HCT116 (cell line): ENCODE measurements at regions not wholly inside any gene's neighbourhood (a gene's known extent, or its start where the extent isn't known, plus 50 kb on each side); places are given as distances from the start of the nearest gene placed in this dataset.

ENCODE experiments used
- ATAC-seq: fragments of 200-7000 bp; cut with Tn5 transposase; 2 replicates; pipeline ENCODE4 v1.9.1; 2020; ENCODE audit warnings: mild to moderate bottlenecking, moderate library complexity
- BruUV-seq: library from RNA; stranded (reverse); fragments of 400-500 nt; replicated peaks from 2 replicates; lab custom pipeline; 2021; lab: Mats Ljungman, UMichigan
- CTCF ChIA-PET: fragments of 300-600 bp; sonication (Branson Sonifier 250); formaldehyde crosslinking; loops from one replicate; lab custom pipeline; 2021; ENCODE audit warnings: antibody characterized with exemption; lab: Charles Lee
- POLR2A ChIA-PET: fragments of 300-600, 350-600 bp; sonication (Branson Sonifier 250); formaldehyde crosslinking; loops from one replicate; lab custom pipeline; 2021; ENCODE audit warnings: antibody characterized with exemption; lab: Charles Lee
- RAD21 ChIA-PET, 2 experiments: fragments of 300-600 bp; sonication (Branson Sonifier 250); formaldehyde crosslinking; loops; one replicate each; lab custom pipeline; 2023; ENCODE audit warnings: low total read pairs in 2 of 2; ENCODE audit not compliant: uncharacterized antibody in 2 of 2, unreplicated experiment in 2 of 2, low non-redundant PET in 1 of 2; lab: Charles Lee
- DNase-seq: peaks from one replicate; pipeline ENCODE4 v3.0.0-alpha.2; 2010; ENCODE audit warnings: low read depth, low spot score
- H2AFZ ChIP-seq: fragments of 200-600 bp; shearing (Covaris generic), sonication (generic); 2 replicates; pipeline ENCODE4 v1.6.1; 2017; ENCODE audit warnings: low read depth, mixed run types, mixed read lengths, antibody characterized with exemption, low read length; ENCODE audit not compliant: poor library complexity, severe bottlenecking
- H3K27ac ChIP-seq: 2 replicates; pipeline ENCODE4 v1.5.1; 2012; ENCODE audit warnings: low read depth, low read length
- H3K27me3 ChIP-seq: fragments of 200-600 bp; sonication (generic); 2 replicates; pipeline ENCODE4 v1.6.1; 2016; ENCODE audit warnings: mixed run types, low read length, mixed read lengths; ENCODE audit not compliant: insufficient read depth
- H3K36me3 ChIP-seq, 2 experiments: fragments of 200-500 bp in 1 of 2; fragments of 200-600 bp in 1 of 2; sonication (Bioruptor generic) in 1 of 2; sonication (generic) in 1 of 2; 2 replicates each; pipeline versions ENCODE4 v1.5.1 to v1.6.1; 2014 to 2016; ENCODE audit warnings: low read length in 2 of 2, inconsistent platforms in 1 of 2, mixed read lengths in 1 of 2, mixed run types in 1 of 2; ENCODE audit not compliant: insufficient read depth in 2 of 2, control insufficient read depth in 1 of 2
- H3K4me1 ChIP-seq, 2 experiments: fragments of 200-600 bp in 1 of 2; sonication (generic) in 1 of 2; 2 replicates each; pipeline versions ENCODE4 v1.5.1 to v1.6.1; 2012 to 2017; ENCODE audit warnings: low read length in 2 of 2, inconsistent platforms in 1 of 2, mild to moderate bottlenecking in 1 of 2, mixed read lengths in 1 of 2, mixed run types in 1 of 2, moderate library complexity in 1 of 2; ENCODE audit not compliant: insufficient read depth in 2 of 2, control insufficient read depth in 1 of 2
- H3K4me2 ChIP-seq: fragments of 200-600 bp; sonication (generic); 2 replicates; pipeline ENCODE4 v1.6.1; 2017; ENCODE audit warnings: mixed run types, low read length, mixed read lengths
- H3K4me3 ChIP-seq, 2 experiments: fragments of 200-600 bp in 1 of 2; sonication (generic) in 1 of 2; replicated peaks in 1 of 2; 2 replicates each; pipeline ENCODE4 v1.5.1; 2011 to 2016; ENCODE audit warnings: low read length in 2 of 2, control low read depth in 1 of 2, low read depth in 1 of 2, mild to moderate bottlenecking in 1 of 2, mixed read lengths in 1 of 2, mixed run types in 1 of 2
- H3K79me2 ChIP-seq: fragments of 200-600 bp; sonication (generic); 2 replicates; pipeline ENCODE4 v1.6.1; 2017; ENCODE audit warnings: mild to moderate bottlenecking, mixed run types, low read length, moderate library complexity, mixed read lengths; ENCODE audit not compliant: insufficient read depth
- H3K9ac ChIP-seq: fragments of 200-600 bp; sonication (generic); 2 replicates; pipeline ENCODE4 v1.6.1; 2016; ENCODE audit warnings: low read length, mixed read lengths
- H3K9me2 ChIP-seq: fragments of 200-600 bp; sonication (generic), shearing (Covaris generic); 2 replicates; pipeline ENCODE4 v1.6.1; 2017; ENCODE audit warnings: mixed run types, mild to moderate bottlenecking, moderate library complexity; ENCODE audit not compliant: insufficient read depth
- H3K9me3 ChIP-seq, 2 experiments: fragments of 200-500 bp in 1 of 2; fragments of 200-600 bp in 1 of 2; sonication (Bioruptor generic) in 1 of 2; sonication (generic) in 1 of 2; 2 replicates each; pipeline ENCODE4 v1.6.1; 2014 to 2017; ENCODE audit warnings: low read length in 2 of 2, mixed read lengths in 2 of 2, inconsistent platforms in 1 of 2, low read depth in 1 of 2, mild to moderate bottlenecking in 1 of 2, mixed run types in 1 of 2, moderate library complexity in 1 of 2; ENCODE audit not compliant: control insufficient read depth in 1 of 2, insufficient read depth in 1 of 2
- H4K20me1 ChIP-seq: fragments of 200-600 bp; sonication (generic), shearing (Covaris generic); 2 replicates; pipeline ENCODE4 v1.6.1; 2017; ENCODE audit warnings: mixed run types, mild to moderate bottlenecking, moderate library complexity; ENCODE audit not compliant: insufficient read depth
- CBX3 ChIP-seq: IDR thresholded peaks from 2 replicates; pipeline ENCODE4 v1.6.1; 2012; ENCODE audit warnings: low read depth
- MAX ChIP-seq: IDR thresholded peaks from 2 replicates; pipeline ENCODE4 v1.6.1; 2012
- REST ChIP-seq: IDR thresholded peaks from 2 replicates; pipeline ENCODE4 v1.6.1; 2012; ENCODE audit warnings: low read depth
- SIN3A ChIP-seq: IDR thresholded peaks from 2 replicates; pipeline ENCODE4 v1.6.1; 2012; ENCODE audit warnings: low read depth
- SP1 ChIP-seq: IDR thresholded peaks from 2 replicates; pipeline ENCODE4 v1.6.1; 2012; ENCODE audit warnings: low read depth
- intact Hi-C: fragments of 100-400 bp; cut with micrococcal nuclease; formaldehyde crosslinking; loops from 2 replicates; pipeline ENCODE4 v1.10.0; 2022

- Histone ChIP-seq H2AFZ (no peak overlapping the region), H3K9me3 (peaks cover 0 to 4% of the 10 kb centered on the region in 2 experiments; a peak in 2 of 4 replicates), H3K4me3 (no peak overlapping the region), H3K27ac (no peak overlapping the region), H3K36me3 (no peaks in the 10 kb centered on the region), H3K9me2 (no peaks in the 10 kb centered on the region), H3K79me2 (no peaks in the 10 kb centered on the region), H3K27me3 (no peaks in the 10 kb centered on the region), H4K20me1 (no peaks in the 10 kb centered on the region), H3K4me2 (no peak overlapping the region), H3K4me1 (no peaks in the 10 kb centered on the region), H3K9ac (no peak overlapping the region)
- intact Hi-C loops: no loop called here
- ATAC-seq (no peak), DNase-seq (no peak)
- ChIA-PET CTCF (no interaction called here), POLR2A (no interaction called here), RAD21 (no interaction called here)
- BruUV-seq: no TSS peak
- no peak for TF ChIP-seq SP1
- TF ChIP-seq REST: no peak
- no peak for TF ChIP-seq CBX3
- TF ChIP-seq MAX: no peak
These were observed 586.4 kb upstream of the REG3G start for GRCh38 chr2:78439122-78439521.

GRCh38 chr2:78455586-78455985 lies 569.9 kb upstream of the REG3G start:
- Histone ChIP-seq H3K4me2 (no peak overlapping the region), H3K36me3 (no peaks in the 10 kb centered on the region), H3K9me3 (peaks cover 4 to 11% of the 10 kb centered on the region in 2 experiments; a peak in 2 of 4 replicates), H3K9ac (no peak overlapping the region), H3K9me2 (no peaks in the 10 kb centered on the region), H2AFZ (no peak overlapping the region), H3K4me3 (no peak overlapping the region), H4K20me1 (no peaks in the 10 kb centered on the region), H3K27ac (no peak overlapping the region), H3K27me3 (no peaks in the 10 kb centered on the region), H3K4me1 (no peaks in the 10 kb centered on the region), H3K79me2 (no peaks in the 10 kb centered on the region)
- ChIA-PET POLR2A (no interaction called here), CTCF (no interaction called here), RAD21 (no interaction called here)
- ATAC-seq: no peak
- intact Hi-C loops: no loop called here
- DNase-seq: no peak
- BruUV-seq: no TSS peak
- no peak for TF ChIP-seq SIN3A
